Lower lobe of right lung (tissue), 2 donors: ENCODE measurements at regions not wholly inside any gene's neighbourhood (a gene's known extent, or its start where the extent isn't known, plus 50 kb on each side); places are given as distances from the start of the nearest gene placed in this dataset.

ENCODE experiments used
- ATAC-seq, 2 donors: fragments of 200-7000 bp; cut with Tn5 transposase; one replicate each; pipeline ENCODE4 v1.9.1; 2020 to 2022; ENCODE audit warnings: mild to moderate bottlenecking in 2 of 2, moderate library complexity in 2 of 2
- DNase-seq: peaks from one replicate; pipeline ENCODE4 v3.0.0-alpha.2; 2020
- H3K27ac ChIP-seq: fragments of 200-600 bp; one replicate; pipeline ENCODE4 v1.8.0; 2022
- H3K27me3 ChIP-seq: fragments of 200-600 bp; one replicate; pipeline ENCODE4 v1.8.0; 2022; ENCODE audit warnings: low read depth
- H3K36me3 ChIP-seq: fragments of 200-600 bp; one replicate; pipeline ENCODE4 v1.8.0; 2022; ENCODE audit warnings: mild to moderate bottlenecking
- H3K4me1 ChIP-seq: fragments of 200-600 bp; one replicate; pipeline ENCODE4 v1.8.0; 2022
- H3K4me3 ChIP-seq: fragments of 200-600 bp; one replicate; pipeline ENCODE4 v1.8.0; 2022; ENCODE audit warnings: mild to moderate bottlenecking
- H3K9me3 ChIP-seq: fragments of 200-600 bp; one replicate; pipeline ENCODE4 v1.8.0; 2022
- intact Hi-C: fragments of 100-400 bp; cut with DNase I; formaldehyde crosslinking; loops from one replicate; pipeline ENCODE4 v1.11.0; 2022
- TF ChIP-seq, protein P1 (sequence below): fragments of 200-600 bp; IDR thresholded peaks from one replicate; pipeline ENCODE4 v1.8.0; 2022; ENCODE audit warnings: antibody characterized with exemption, mild to moderate bottlenecking
- donor health status: DM: no; HTN: yes; CAD: no; lungs with severe emphysema.

DNA sequence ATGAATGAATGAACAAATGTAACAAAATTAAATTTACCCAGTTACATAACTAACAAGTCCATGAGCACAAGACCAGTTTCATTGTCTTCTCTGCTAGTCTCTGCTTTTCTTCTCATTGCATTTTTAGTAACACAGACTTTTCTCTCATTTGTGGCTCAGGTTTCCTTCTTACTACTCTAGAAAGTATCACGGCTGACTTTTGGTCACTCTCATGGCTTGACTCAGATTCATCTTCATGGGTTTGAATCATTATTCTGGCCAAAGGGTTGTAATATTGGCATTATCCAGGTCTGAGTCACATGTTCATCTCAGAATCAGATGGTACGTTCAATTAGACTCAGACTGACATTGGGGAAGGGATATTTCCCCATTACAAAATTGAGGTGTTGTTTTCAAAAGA, 121.5 kb upstream of the SATB1 start:
- Histone ChIP-seq H3K9me3 (no peaks in the 10 kb centered on the region), H3K27me3 (no peaks in the 10 kb centered on the region), H3K4me3 (no peak overlapping the region), H3K27ac (no peak overlapping the region), H3K4me1 (no peaks in the 10 kb centered on the region), H3K36me3 (no peaks in the 10 kb centered on the region)
- intact Hi-C loops = no loop called here
- DNase-seq (no peak), ATAC-seq (no peak)
- TF ChIP-seq, protein P1, sequence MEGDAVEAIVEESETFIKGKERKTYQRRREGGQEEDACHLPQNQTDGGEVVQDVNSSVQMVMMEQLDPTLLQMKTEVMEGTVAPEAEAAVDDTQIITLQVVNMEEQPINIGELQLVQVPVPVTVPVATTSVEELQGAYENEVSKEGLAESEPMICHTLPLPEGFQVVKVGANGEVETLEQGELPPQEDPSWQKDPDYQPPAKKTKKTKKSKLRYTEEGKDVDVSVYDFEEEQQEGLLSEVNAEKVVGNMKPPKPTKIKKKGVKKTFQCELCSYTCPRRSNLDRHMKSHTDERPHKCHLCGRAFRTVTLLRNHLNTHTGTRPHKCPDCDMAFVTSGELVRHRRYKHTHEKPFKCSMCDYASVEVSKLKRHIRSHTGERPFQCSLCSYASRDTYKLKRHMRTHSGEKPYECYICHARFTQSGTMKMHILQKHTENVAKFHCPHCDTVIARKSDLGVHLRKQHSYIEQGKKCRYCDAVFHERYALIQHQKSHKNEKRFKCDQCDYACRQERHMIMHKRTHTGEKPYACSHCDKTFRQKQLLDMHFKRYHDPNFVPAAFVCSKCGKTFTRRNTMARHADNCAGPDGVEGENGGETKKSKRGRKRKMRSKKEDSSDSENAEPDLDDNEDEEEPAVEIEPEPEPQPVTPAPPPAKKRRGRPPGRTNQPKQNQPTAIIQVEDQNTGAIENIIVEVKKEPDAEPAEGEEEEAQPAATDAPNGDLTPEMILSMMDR = no peak

DNA sequence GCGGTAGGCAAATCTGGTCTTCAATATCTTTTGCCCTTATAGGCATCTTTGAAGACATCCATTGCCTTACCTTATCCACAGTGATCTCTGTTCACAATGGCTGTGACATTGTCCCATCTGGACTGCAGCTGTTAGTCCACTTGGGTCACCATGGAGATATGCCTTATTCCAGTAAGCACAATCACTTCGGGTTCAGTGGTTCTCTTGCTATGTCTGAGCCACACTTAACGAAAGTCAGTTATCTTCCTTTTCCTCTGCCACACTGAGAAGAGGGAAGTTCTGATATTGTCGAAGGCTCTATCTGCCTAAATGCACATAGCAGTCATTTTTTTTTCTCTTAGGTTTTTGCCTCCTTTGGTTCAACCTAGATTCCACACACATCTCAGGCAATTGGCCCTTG, 119.0 kb upstream of the SATB1 start:
- H3K27ac ChIP-seq = no peak overlapping the region
- H3K4me1 ChIP-seq = no peaks in the 10 kb centered on the region

DNA sequence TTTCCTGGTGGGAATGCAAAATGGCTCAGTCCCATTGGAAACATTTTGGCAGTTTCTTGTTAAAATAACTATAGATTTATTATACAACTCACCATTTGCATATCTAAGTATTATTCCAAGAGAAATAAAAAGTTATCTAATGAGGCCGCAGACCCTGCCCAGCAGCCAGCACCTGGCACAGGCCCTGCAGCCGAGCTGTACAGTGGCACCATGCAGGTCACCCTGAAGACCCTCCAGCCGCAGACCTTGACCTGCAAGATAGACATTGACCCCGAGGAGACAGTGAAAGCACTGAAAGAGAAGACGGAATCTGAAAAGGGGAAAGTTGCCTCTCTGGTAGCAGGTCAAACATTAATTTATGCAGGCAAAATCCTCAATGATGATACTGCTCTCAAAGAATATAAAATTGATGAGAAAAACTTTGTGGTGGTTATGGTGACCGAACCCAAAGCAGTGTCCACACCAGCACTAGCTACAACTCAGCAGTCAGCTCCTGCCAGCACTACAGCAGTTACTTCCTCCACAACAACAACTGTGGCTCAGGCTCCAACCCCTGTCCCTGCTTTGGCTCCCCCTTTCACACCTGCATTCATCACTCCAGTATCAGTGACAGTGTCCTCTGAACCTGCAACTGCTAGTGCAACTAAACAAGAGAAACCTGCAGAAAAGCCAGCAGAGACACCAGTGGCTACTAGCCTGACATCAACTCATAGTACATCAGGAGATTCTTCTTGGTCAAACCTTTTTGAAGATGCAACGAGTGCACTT, 113.5 kb upstream of the SATB1 start:
- TF ChIP-seq, protein P1 = no peak
- intact Hi-C loops = no loop called here
- Histone ChIP-seq H3K9me3 (no peaks in the 10 kb centered on the region), H3K4me1 (no peaks in the 10 kb centered on the region), H3K4me3 (no peak overlapping the region), H3K27me3 (no peaks in the 10 kb centered on the region), H3K36me3 (no peaks in the 10 kb centered on the region), H3K27ac (no peak overlapping the region)
- DNase-seq = no peak
- ATAC-seq = no peak

More for the DNA sequence above, 119.0 kb upstream of the SATB1 start:
- intact Hi-C loops = no loop called here
- ATAC-seq (no peak), DNase-seq (no peak)
- TF ChIP-seq, protein P1 = no peak
- Histone ChIP-seq H3K4me3 (no peak overlapping the region), H3K9me3 (no peaks in the 10 kb centered on the region), H3K27me3 (no peaks in the 10 kb centered on the region), H3K36me3 (no peaks in the 10 kb centered on the region)

DNA sequence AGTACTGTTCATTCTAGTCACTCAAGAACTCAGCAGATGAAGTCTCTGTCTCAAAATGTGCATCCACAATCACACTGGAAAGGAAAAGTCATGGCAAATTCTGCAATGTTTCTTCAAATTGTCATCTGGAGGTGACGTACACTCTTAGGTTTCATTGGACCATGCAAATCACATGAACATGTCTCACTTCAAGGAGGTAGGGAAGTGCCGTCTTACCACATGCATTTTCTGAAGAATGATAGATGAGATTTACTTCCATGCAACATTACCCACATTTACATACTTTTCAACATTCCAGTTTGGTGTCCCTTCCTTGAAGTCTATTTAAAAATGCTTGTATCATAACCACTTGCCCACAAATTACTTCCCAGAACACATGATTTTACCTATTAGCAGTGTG, 107.9 kb upstream of the SATB1 start:
- intact Hi-C loops = no loop called here
- no peaks in the 10 kb centered on the region for H3K36me3 ChIP-seq
- no peak overlapping the region for H3K27ac ChIP-seq
- H3K4me1 ChIP-seq = no peaks in the 10 kb centered on the region
- TF ChIP-seq, protein P1 = no peak
- ATAC-seq (no peak), DNase-seq (no peak)
- H3K9me3 ChIP-seq = no peaks in the 10 kb centered on the region
- H3K27me3 ChIP-seq = no peaks in the 10 kb centered on the region
- no peak overlapping the region for H3K4me3 ChIP-seq

DNA sequence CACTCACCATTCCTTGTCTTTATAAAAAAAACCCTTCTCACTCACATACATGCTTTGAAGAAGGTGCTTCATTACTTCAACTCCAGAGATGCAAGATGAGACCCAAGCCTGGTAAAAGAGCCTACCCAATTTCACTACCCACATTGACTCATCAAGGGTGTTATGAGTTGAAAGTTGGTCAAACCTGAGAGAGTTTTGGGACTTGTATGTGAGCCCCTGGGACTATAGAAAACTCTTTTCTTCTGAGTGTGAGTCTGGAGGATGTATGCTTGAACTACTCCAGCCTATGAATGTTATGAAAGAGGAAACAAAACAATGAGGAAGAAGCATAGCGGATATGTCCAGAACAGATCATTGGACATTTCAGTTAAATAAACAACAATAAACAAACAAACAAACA, 106.5 kb upstream of the SATB1 start:
- TF ChIP-seq, protein P1 = no peak
- Histone ChIP-seq H3K27me3 (no peaks in the 10 kb centered on the region), H3K4me1 (no peaks in the 10 kb centered on the region), H3K4me3 (no peak overlapping the region), H3K36me3 (no peaks in the 10 kb centered on the region), H3K9me3 (no peaks in the 10 kb centered on the region), H3K27ac (no peak overlapping the region)
- intact Hi-C loops = no loop called here
- ATAC-seq = no peak
- DNase-seq = no peak
